ENCODE measurements at regions not wholly inside any gene's neighbourhood (a gene's known extent, or its start where the extent isn't known, plus 50 kb on each side); places are given as distances from the start of the nearest gene placed in this dataset.
A peak's percentile ranks its signal among the peaks of the same experiment; 100 is the strongest.

DNA sequence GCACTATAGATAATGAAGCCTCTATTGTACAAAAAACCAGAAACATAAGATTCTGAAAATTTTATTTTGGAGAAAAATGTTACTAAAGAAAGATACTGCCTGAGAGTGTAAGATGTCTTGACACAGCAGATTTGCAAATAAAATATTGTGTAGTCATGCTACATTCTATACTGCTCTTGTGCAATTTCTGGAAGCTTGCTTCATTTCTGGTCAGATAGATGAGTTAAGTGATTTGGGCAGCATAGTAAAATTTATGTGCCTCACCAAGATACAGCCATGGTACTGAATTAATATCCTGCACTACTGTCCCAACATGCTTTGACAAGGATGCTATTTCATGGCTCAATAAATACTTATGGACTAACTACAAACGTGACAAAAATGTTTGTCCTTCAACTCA lies 55.1 kb upstream of the STARD13 start:
- Mint-ChIP-seq H3K4me1 (ENCODE audit: low read depth) (no peaks in the 10 kb centered on the region), H3K36me3 (ENCODE audit: insufficient read depth in 2 of 2) (no peaks in the 10 kb centered on the region), H3K27me3 (ENCODE audit: low read depth) (no peaks in the 10 kb centered on the region), H3K4me3 (no peak overlapping the region), H3K9me3 (no peaks in the 10 kb centered on the region), H3K27ac (no peak overlapping the region)
- DNase-seq (no peak), ATAC-seq (replicated peaks in 1 of 2) (no peak)

- no peak for ATAC-seq (replicated peaks in 1 of 2)
- H3K4me1 Mint-ChIP-seq (ENCODE audit: low read depth) = no peaks in the 10 kb centered on the region
- no peaks in the 10 kb centered on the region for H3K27me3 Mint-ChIP-seq (ENCODE audit: low read depth)
- no peak overlapping the region for H3K27ac Mint-ChIP-seq
- no peaks in the 10 kb centered on the region for H3K36me3 Mint-ChIP-seq (ENCODE audit: insufficient read depth in 2 of 2)
- no peaks in the 10 kb centered on the region for H3K9me3 Mint-ChIP-seq
- DNase-seq = no peak
- no peak overlapping the region for H3K4me3 Mint-ChIP-seq
Measured at GRCh38 chr13:33341861-33342452, 56.4 kb upstream of the STARD13 start.

DNA sequence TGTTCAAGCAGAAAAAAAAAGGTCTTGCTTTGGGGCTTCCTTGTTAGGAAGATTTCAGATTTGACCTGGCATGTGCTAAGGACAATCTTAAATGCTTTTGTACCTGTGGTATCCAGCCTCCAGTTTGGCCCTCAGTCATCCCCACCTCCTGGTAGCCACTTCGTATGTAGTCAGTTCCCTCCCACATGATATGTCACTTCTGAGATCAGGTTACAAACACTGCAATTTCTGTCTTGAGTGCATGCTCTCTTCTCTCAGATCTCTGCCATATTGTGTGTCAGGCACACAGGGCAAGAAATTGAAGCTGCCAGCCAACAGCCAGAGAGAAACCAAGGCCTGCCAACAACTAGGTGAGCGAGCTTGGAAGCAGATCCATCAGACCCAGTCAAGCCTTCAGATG lies 60.3 kb upstream of the STARD13 start:
- Mint-ChIP-seq H3K4me3 (no peak overlapping the region), H3K27ac (no peak overlapping the region), H3K4me1 (ENCODE audit: low read depth) (no peaks in the 10 kb centered on the region), H3K36me3 (ENCODE audit: insufficient read depth in 2 of 2) (peaks cover 0 to 1% of the 10 kb centered on the region in 2 donors), H3K9me3 (no peaks in the 10 kb centered on the region), H3K27me3 (ENCODE audit: low read depth) (peaks cover 19% of the 10 kb centered on the region)
- no peak for ATAC-seq (replicated peaks in 1 of 2)
- DNase-seq = no peak

- no peaks in the 10 kb centered on the region for H3K4me1 Mint-ChIP-seq (ENCODE audit: low read depth)
- no peaks in the 10 kb centered on the region for H3K9me3 Mint-ChIP-seq
- H3K36me3 Mint-ChIP-seq (ENCODE audit: insufficient read depth in 2 of 2) = peaks cover 0 to 2% of the 10 kb centered on the region in 2 donors
- H3K27me3 Mint-ChIP-seq (ENCODE audit: low read depth) = peaks cover 39% of the 10 kb centered on the region
- H3K27ac Mint-ChIP-seq = no peak overlapping the region
- ATAC-seq (replicated peaks in 1 of 2) = no peak
- no peak for DNase-seq
- H3K4me3 Mint-ChIP-seq = no peak overlapping the region
Measured at GRCh38 chr13:33347861-33348260, 62.3 kb upstream of the STARD13 start.

- H3K4me1 Mint-ChIP-seq (ENCODE audit: low read depth) = no peaks in the 10 kb centered on the region
- no peak overlapping the region for H3K4me3 Mint-ChIP-seq
- H3K36me3 Mint-ChIP-seq (ENCODE audit: insufficient read depth in 2 of 2) = peaks cover 0 to 2% of the 10 kb centered on the region in 2 donors
- peaks cover 44% of the 10 kb centered on the region for H3K27me3 Mint-ChIP-seq (ENCODE audit: low read depth)
- H3K27ac Mint-ChIP-seq = no peak overlapping the region
- no peak for DNase-seq
- no peak for ATAC-seq (replicated peaks in 1 of 2)
- no peaks in the 10 kb centered on the region for H3K9me3 Mint-ChIP-seq
Measured at GRCh38 chr13:33348366-33348765, 62.8 kb upstream of the STARD13 start.

GRCh38 chr13:33349288-33349985 lies 63.9 kb upstream of the STARD13 start:
- ATAC-seq (replicated peaks in 1 of 2) (no peak), DNase-seq (no peak)
- Mint-ChIP-seq H3K9me3 (no peaks in the 10 kb centered on the region), H3K36me3 (ENCODE audit: insufficient read depth in 2 of 2) (peaks cover 0 to 2% of the 10 kb centered on the region in 2 donors), H3K27ac (no peak overlapping the region), H3K4me1 (ENCODE audit: low read depth) (no peaks in the 10 kb centered on the region), H3K27me3 (ENCODE audit: low read depth) (peaks cover 55% of the 10 kb centered on the region), H3K4me3 (no peak overlapping the region)

DNA sequence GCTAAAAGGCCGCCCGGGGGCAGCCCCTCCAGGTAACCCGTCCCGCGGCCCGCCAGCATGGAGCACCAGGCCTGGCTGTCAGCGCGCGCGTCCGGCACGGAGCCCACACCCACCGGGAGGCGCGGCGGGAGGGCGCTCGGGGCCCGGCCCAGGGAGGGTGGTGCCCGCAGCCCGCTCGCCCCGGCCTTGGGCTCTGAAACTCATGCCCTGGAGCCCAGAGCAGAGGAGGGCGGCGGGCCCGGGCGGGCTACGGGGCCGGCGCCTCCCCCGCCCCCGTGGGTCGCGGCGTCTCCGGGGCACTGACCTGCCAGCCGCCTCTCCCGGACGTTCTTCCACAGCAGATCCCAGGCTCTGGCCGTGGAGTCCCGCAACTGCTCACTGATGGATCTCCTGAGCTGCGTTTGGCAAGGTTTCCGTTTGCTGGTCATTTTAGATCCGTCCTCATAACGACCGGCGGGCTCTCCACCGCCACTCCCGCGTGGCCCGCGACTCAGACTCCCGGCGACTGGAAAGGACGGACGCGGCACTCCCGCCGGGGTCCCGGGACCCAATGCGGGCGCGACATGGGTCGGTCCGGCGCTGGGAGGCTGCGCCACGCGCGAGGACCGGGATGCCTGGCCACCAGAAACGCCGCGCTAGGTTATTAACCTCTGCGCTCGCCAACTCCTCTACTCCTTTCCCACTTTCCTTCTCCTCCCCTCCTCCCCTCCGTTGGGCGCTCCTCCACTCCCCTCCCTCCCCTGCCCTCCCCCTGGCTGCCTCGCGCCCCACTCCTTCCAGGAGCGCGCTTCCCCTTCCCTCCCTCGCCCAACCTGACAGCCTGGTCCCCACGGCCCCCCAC lies 64.7 kb upstream of the STARD13 start:
- Mint-ChIP-seq H3K4me3 (peak overlapping the region; percentile 63 to 69), H3K4me1 (ENCODE audit: low read depth) (no peaks in the 10 kb centered on the region), H3K27ac (no peak overlapping the region), H3K9me3 (no peaks in the 10 kb centered on the region), H3K27me3 (ENCODE audit: low read depth) (peaks cover 60% of the 10 kb centered on the region), H3K36me3 (ENCODE audit: insufficient read depth in 2 of 2) (peaks cover 0 to 2% of the 10 kb centered on the region in 2 donors)
- ATAC-seq (replicated peaks in 1 of 2) (no peak), DNase-seq (no peak)

DNA sequence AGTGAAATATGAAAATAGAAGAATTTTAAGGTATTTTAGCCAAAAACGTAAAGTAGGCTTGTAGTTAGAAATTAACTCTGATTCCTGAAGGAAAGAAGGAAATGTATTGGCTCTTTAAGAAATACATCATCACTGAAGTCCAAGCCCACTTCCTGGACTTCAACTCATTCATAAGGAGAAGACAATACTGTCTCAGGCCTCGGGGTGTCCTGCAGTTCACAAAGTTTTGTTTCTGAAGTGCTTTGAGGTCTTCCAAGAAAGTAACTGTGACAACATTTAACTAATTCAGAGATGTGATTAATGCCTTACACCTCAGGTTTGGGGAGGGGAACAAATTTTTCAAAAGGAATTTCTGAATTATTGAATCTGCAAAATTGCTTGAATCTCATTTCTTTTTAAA lies 65.8 kb upstream of the STARD13 start:
- Mint-ChIP-seq H3K9me3 (no peaks in the 10 kb centered on the region), H3K4me1 (ENCODE audit: low read depth) (no peaks in the 10 kb centered on the region), H3K27me3 (ENCODE audit: low read depth) (peaks cover 71% of the 10 kb centered on the region), H3K36me3 (ENCODE audit: insufficient read depth in 2 of 2) (peaks cover 0 to 2% of the 10 kb centered on the region in 2 donors), H3K27ac (no peak overlapping the region), H3K4me3 (no peak overlapping the region)
- no peak for ATAC-seq (replicated peaks in 1 of 2)
- DNase-seq = no peak

DNA sequence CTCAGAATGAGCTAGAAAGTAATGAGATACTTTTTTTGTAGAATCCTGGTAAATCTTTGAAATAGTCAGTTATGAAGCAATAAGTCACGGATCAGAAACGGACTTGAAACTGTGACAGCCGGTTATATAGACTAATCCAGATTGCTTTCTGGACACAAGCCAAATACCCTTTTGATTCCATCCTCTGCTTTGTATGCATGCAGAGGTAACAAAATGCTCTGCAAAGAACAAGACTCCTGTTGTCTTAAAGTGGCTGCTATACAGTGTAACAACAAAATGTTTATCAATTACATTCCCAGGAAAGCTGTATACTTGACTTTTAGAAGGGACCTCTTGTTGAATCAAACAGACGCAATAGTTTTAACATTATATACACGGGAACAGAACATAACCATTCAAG lies 66.5 kb upstream of the STARD13 start:
- no peaks in the 10 kb centered on the region for H3K9me3 Mint-ChIP-seq

GRCh38 chr13:33352526-33352925 lies 67.0 kb upstream of the STARD13 start:
- Mint-ChIP-seq H3K9me3 (no peaks in the 10 kb centered on the region), H3K4me1 (ENCODE audit: low read depth) (no peaks in the 10 kb centered on the region), H3K27me3 (ENCODE audit: low read depth) (peaks cover 67% of the 10 kb centered on the region), H3K27ac (no peak overlapping the region), H3K36me3 (ENCODE audit: insufficient read depth in 2 of 2) (peaks cover 0 to 2% of the 10 kb centered on the region in 2 donors), H3K4me3 (no peak overlapping the region)
- ATAC-seq (replicated peaks in 1 of 2) (no peak), DNase-seq (no peak)

More for the DNA sequence above, 66.5 kb upstream of the STARD13 start:
- H3K4me3 Mint-ChIP-seq = no peak overlapping the region
- H3K27ac Mint-ChIP-seq = no peak overlapping the region
- peaks cover 0 to 2% of the 10 kb centered on the region in 2 donors for H3K36me3 Mint-ChIP-seq (ENCODE audit: insufficient read depth in 2 of 2)
- ATAC-seq (replicated peaks in 1 of 2) = no peak
- no peaks in the 10 kb centered on the region for H3K4me1 Mint-ChIP-seq (ENCODE audit: low read depth)
- no peak for DNase-seq
- H3K27me3 Mint-ChIP-seq (ENCODE audit: low read depth) = peaks cover 71% of the 10 kb centered on the region

DNA sequence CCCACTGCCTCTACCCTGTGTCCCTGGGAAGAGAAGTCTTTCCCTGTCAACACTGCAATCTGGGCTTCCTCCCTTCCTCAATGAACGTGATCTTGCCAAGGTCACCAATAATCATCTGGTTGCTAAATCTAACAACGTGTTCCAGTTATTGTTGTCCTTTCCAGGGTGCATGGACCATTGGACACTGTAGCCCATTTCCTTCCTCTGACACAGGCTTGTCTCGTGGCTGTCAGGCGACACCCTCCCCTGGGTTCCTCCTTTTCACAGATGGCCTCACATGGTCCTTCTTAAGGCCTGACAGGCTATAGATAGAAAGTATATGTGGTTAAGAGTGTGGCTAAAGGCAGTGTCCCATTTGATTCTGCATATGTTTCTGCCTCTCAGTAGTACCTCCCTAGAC lies 67.7 kb upstream of the STARD13 start:
- H3K27me3 Mint-ChIP-seq (ENCODE audit: low read depth) = peaks cover 60% of the 10 kb centered on the region
- ATAC-seq (replicated peaks in 1 of 2) = no peak
- H3K36me3 Mint-ChIP-seq (ENCODE audit: insufficient read depth in 2 of 2) = peaks cover 0 to 2% of the 10 kb centered on the region in 2 donors
- H3K9me3 Mint-ChIP-seq = no peaks in the 10 kb centered on the region
- DNase-seq = no peak
- no peak overlapping the region for H3K4me3 Mint-ChIP-seq
- H3K27ac Mint-ChIP-seq = no peak overlapping the region
- no peaks in the 10 kb centered on the region for H3K4me1 Mint-ChIP-seq (ENCODE audit: low read depth)

DNA sequence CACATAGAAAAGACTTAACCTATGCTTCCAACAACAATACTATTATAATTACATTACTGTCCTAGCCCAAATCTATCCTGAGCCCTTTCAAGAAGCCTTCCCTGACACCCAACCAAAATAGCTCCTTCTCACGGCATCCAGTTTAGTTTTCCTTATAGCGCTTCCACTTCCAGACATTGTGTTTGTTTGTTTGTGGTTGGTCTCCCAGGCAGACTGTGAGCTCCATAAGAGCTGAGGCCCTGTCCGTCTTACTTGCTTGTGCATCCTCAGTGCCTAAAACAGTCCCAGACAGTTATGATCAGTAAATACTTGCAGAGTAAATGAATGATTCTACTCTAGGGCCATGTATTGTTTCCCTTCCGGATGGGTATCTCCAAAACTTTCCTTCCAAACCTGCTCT lies 68.1 kb upstream of the STARD13 start:
- H3K27me3 Mint-ChIP-seq (ENCODE audit: low read depth) = peaks cover 56% of the 10 kb centered on the region
- H3K4me1 Mint-ChIP-seq (ENCODE audit: low read depth) = no peaks in the 10 kb centered on the region
- no peak overlapping the region for H3K27ac Mint-ChIP-seq
- no peak for DNase-seq
- no peak overlapping the region for H3K4me3 Mint-ChIP-seq
- H3K9me3 Mint-ChIP-seq = no peaks in the 10 kb centered on the region
- no peak for ATAC-seq (replicated peaks in 1 of 2)
- peaks cover 0 to 2% of the 10 kb centered on the region in 2 donors for H3K36me3 Mint-ChIP-seq (ENCODE audit: insufficient read depth in 2 of 2)

- H3K27ac Mint-ChIP-seq = no peak overlapping the region
- H3K9me3 Mint-ChIP-seq = peaks cover 0 to 1% of the 10 kb centered on the region in 2 donors
- no peaks in the 10 kb centered on the region for H3K4me1 Mint-ChIP-seq (ENCODE audit: low read depth)
- H3K27me3 Mint-ChIP-seq (ENCODE audit: low read depth) = peaks cover 56% of the 10 kb centered on the region
- H3K4me3 Mint-ChIP-seq = no peak overlapping the region
- DNase-seq (no peak), ATAC-seq (replicated peaks in 1 of 2) (no peak)
- peaks cover 0 to 2% of the 10 kb centered on the region in 2 donors for H3K36me3 Mint-ChIP-seq (ENCODE audit: insufficient read depth in 2 of 2)
Measured at GRCh38 chr13:33355201-33355895, 69.8 kb upstream of the STARD13 start.
